Neural cell (in vitro differentiated cells): ENCODE measurements at regions not wholly inside any gene's neighbourhood (a gene's known extent, or its start where the extent isn't known, plus 50 kb on each side); places are given as distances from the start of the nearest gene placed in this dataset.

Source experiments
- H2AFZ ChIP-seq: fragments of 200-600, 300-800 bp; sonication (generic), shearing (Covaris generic); 2 replicates; pipeline ENCODE4 v1.6.0; 2014; ENCODE audit warnings: low read depth, mild to moderate bottlenecking, antibody characterized with exemption, low read length, moderate library complexity
- H3F3A ChIP-seq: fragments of 200-600 bp; shearing (Covaris generic); 2 replicates; pipeline ENCODE4 v1.6.1; 2016; ENCODE audit warnings: mild to moderate bottlenecking, moderate library complexity, mixed read lengths, antibody characterized with exemption, low read length; ENCODE audit not compliant: insufficient read depth, poor library complexity, severe bottlenecking
- H3K27ac ChIP-seq: fragments of 200-600, 300-800 bp; sonication (generic), shearing (Covaris generic); 2 replicates; pipeline ENCODE4 v1.5.1; 2014; ENCODE audit warnings: mild to moderate bottlenecking, low read length, moderate library complexity
- H3K27me3 ChIP-seq: fragments of 300-800, 200-600 bp; sonication (generic), shearing (Covaris generic); 2 replicates; pipeline ENCODE4 v1.6.0; 2014; ENCODE audit warnings: mild to moderate bottlenecking, low read depth, low read length, moderate library complexity; ENCODE audit not compliant: insufficient read depth
- H3K36me3 ChIP-seq: fragments of 300-800, 200-600 bp; sonication (generic), shearing (Covaris generic); 2 replicates; pipeline ENCODE4 v1.5.1; 2014; ENCODE audit warnings: mild to moderate bottlenecking, antibody characterized with exemption, low read length, moderate library complexity; ENCODE audit not compliant: insufficient read depth
- H3K4me2 ChIP-seq: fragments of 300-800, 200-600 bp; sonication (generic), shearing (Covaris generic); 2 replicates; pipeline ENCODE4 v1.6.0; 2014; ENCODE audit warnings: mild to moderate bottlenecking, low read length
- H3K4me3 ChIP-seq: fragments of 300-800, 200-600 bp; sonication (generic), shearing (Covaris generic); 2 replicates; pipeline ENCODE4 v1.5.1; 2014; ENCODE audit warnings: mild to moderate bottlenecking, low read length, moderate library complexity
- H3K79me2 ChIP-seq: fragments of 200-600 bp; shearing (Covaris generic); replicated peaks from 2 replicates; pipeline ENCODE4 v1.6.0; 2014; ENCODE audit warnings: mild to moderate bottlenecking, low read length, moderate library complexity; ENCODE audit not compliant: insufficient read depth
- H3K9ac ChIP-seq: fragments of 300-800, 200-600 bp; sonication (generic), shearing (Covaris generic); 2 replicates; pipeline ENCODE4 v1.6.1; 2016; ENCODE audit warnings: mild to moderate bottlenecking, low read length, mixed read lengths
- H3K9me2 ChIP-seq: fragments of 200-600 bp; shearing (Covaris generic); 2 replicates; pipeline ENCODE4 v1.6.1; 2016; ENCODE audit warnings: mild to moderate bottlenecking, low read length, mixed read lengths; ENCODE audit not compliant: insufficient read depth
- H3K9me3 ChIP-seq: fragments of 200-600, 300-800 bp; sonication (generic), shearing (Covaris generic); 2 replicates; pipeline ENCODE4 v1.6.1; 2016; ENCODE audit warnings: mild to moderate bottlenecking, mixed run types, low read length, moderate library complexity, mixed read lengths
- H4K20me1 ChIP-seq: fragments of 200-600 bp; shearing (Covaris generic); 2 replicates; pipeline ENCODE4 v1.6.1; 2016; ENCODE audit warnings: mild to moderate bottlenecking, mixed run types; ENCODE audit not compliant: insufficient read depth
- CTCF ChIP-seq: fragments of 450-650 bp; IDR thresholded peaks from 2 replicates; pipeline ENCODE4 v1.5.1; 2014; ENCODE audit warnings: antibody characterized with exemption, mild to moderate bottlenecking, moderate library complexity; ENCODE audit not compliant: poor library complexity, severe bottlenecking
- EP300 ChIP-seq: fragments of 450-650 bp; conservative IDR thresholded peaks from 2 replicates; pipeline ENCODE4 v1.6.1; 2014; ENCODE audit warnings: antibody characterized with exemption, mild to moderate bottlenecking, moderate library complexity; ENCODE audit not compliant: poor library complexity, severe bottlenecking
- EZH2 ChIP-seq: fragments of 200-600, 300-800 bp; shearing (Covaris generic), sonication (generic); IDR thresholded peaks from 2 replicates; pipeline ENCODE4 v1.6.1; 2014; ENCODE audit warnings: antibody characterized with exemption, low read length, borderline replicate concordance, mild to moderate bottlenecking; ENCODE audit not compliant: insufficient read depth, poor library complexity, severe bottlenecking
- MXI1 ChIP-seq: fragments of 450-650 bp; conservative IDR thresholded peaks from 2 replicates; pipeline ENCODE4 v1.6.1; 2014; ENCODE audit warnings: antibody characterized with exemption, mild to moderate bottlenecking; ENCODE audit not compliant: poor library complexity, severe bottlenecking
- POLR2AphosphoS5 ChIP-seq: IDR thresholded peaks from 2 replicates; pipeline ENCODE4 v1.6.1; 2012
- RAD21 ChIP-seq: fragments of 450-650 bp; conservative IDR thresholded peaks from 2 replicates; pipeline ENCODE4 v1.6.1; 2014; ENCODE audit warnings: antibody characterized with exemption, mild to moderate bottlenecking, moderate library complexity
- REST ChIP-seq: IDR thresholded peaks from 2 replicates; pipeline ENCODE4 v1.6.1; 2012; ENCODE audit warnings: borderline replicate concordance
- SMC3 ChIP-seq: fragments of 450-650 bp; conservative IDR thresholded peaks from 2 replicates; pipeline ENCODE4 v1.6.1; 2014; ENCODE audit warnings: antibody characterized with exemption, mild to moderate bottlenecking, moderate library complexity; ENCODE audit not compliant: poor library complexity
- TAF1 ChIP-seq: IDR thresholded peaks from 2 replicates; pipeline ENCODE4 v1.6.1; 2012; ENCODE audit warnings: low read depth

GRCh38 chr7:20864221-20864620, 77.5 kb upstream of the SP8 start:
- Histone ChIP-seq H3K27ac (no peak overlapping the region), H3K79me2 (no peaks in the 10 kb centered on the region), H3K9me2 (no peaks in the 10 kb centered on the region), H4K20me1 (no peaks in the 10 kb centered on the region), H3K4me2 (no peak overlapping the region), H3F3A (no peaks in the 10 kb centered on the region), H3K27me3 (no peaks in the 10 kb centered on the region), H3K36me3 (no peaks in the 10 kb centered on the region), H3K9me3 (no peaks in the 10 kb centered on the region), H3K4me3 (no peak overlapping the region), H2AFZ (no peak overlapping the region), H3K9ac (no peak overlapping the region)
- no peak for TF ChIP-seq EP300
- no peak for TF ChIP-seq EZH2
- no peak for TF ChIP-seq TAF1
- no peak for TF ChIP-seq POLR2AphosphoS5
- TF ChIP-seq MXI1, result no peak
- no peak for TF ChIP-seq CTCF

GRCh38 chr7:20865684-20866083, 79.0 kb upstream of the SP8 start:
- no peaks in the 10 kb centered on the region for H4K20me1 ChIP-seq
- H3K4me3 ChIP-seq, result no peak overlapping the region
- no peaks in the 10 kb centered on the region for H3K36me3 ChIP-seq
- H3K9me3 ChIP-seq, result no peaks in the 10 kb centered on the region
- no peak overlapping the region for H2AFZ ChIP-seq
- TF ChIP-seq REST, result no peak
- TF ChIP-seq EZH2, result no peak
- no peak for TF ChIP-seq POLR2AphosphoS5
- no peak for TF ChIP-seq RAD21
- TF ChIP-seq CTCF, result no peak
- TF ChIP-seq EP300, result no peak
- TF ChIP-seq SMC3, result no peak
- TF ChIP-seq MXI1, result no peak
- no peak for TF ChIP-seq TAF1
- H3K4me2 ChIP-seq, result no peak overlapping the region
- H3K27ac ChIP-seq, result no peak overlapping the region
- H3K9ac ChIP-seq, result no peak overlapping the region
- H3K9me2 ChIP-seq, result no peaks in the 10 kb centered on the region
- no peaks in the 10 kb centered on the region for H3K79me2 ChIP-seq
- H3F3A ChIP-seq, result no peaks in the 10 kb centered on the region
- no peaks in the 10 kb centered on the region for H3K27me3 ChIP-seq
